NB4 (cell line): ENCODE measurements at regions not wholly inside any gene's neighbourhood (a gene's known extent, or its start where the extent isn't known, plus 50 kb on each side); places are given as distances from the start of the nearest gene placed in this dataset.

Source experiments
- DNase-seq: peaks from one replicate; pipeline ENCODE4 v3.0.0; 2010; ENCODE audit warnings: low read depth
- H3K4me3 ChIP-seq: one replicate; pipeline ENCODE4 v1.5.1; 2011; ENCODE audit warnings: mild to moderate bottlenecking, low read depth, low read length, moderate library complexity
- MYC ChIP-seq: IDR thresholded peaks from 2 replicates; pipeline ENCODE4 v1.6.1; 2011; ENCODE audit warnings: low read depth, low read length
- POLR2A ChIP-seq: IDR thresholded peaks from 2 replicates; pipeline ENCODE4 v1.6.1; 2011; ENCODE audit warnings: mild to moderate bottlenecking; ENCODE audit not compliant: insufficient read length; ENCODE audit errors: extremely low read depth
- TF ChIP-seq, protein P1 (sequence below): IDR thresholded peaks from 2 replicates; pipeline ENCODE4 v1.6.1; 2011; ENCODE audit warnings: low read depth, low read length
- TF ChIP-seq, protein P2 (sequence below): IDR thresholded peaks from one replicate; pipeline ENCODE4 v1.5.1; 2012; ENCODE audit warnings: low read depth, low read length

DNA sequence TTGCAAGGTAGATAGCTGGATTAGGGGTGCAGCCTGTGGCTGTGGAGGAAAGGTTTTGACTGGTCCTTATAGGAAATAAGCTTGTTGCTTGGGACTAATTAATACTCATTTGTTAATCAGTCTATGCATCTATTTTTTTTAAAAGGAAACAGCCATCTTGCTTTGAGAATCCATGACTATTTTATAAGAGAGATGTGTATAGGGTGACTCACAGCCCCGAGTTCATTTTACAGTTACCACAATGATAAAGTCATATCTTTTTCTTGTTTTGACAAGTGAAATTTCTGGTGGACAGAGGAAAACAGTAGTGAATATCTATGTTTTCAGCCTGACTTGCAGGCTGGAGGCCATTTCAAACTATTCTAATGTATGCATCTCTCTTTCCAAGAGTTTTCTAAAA lies 193.5 kb upstream of the CCDC68 start:
- TF ChIP-seq, protein P1, sequence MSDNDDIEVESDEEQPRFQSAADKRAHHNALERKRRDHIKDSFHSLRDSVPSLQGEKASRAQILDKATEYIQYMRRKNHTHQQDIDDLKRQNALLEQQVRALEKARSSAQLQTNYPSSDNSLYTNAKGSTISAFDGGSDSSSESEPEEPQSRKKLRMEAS = no peak
- TF ChIP-seq POLR2A (no peak), MYC (no peak)
- TF ChIP-seq, protein P2, sequence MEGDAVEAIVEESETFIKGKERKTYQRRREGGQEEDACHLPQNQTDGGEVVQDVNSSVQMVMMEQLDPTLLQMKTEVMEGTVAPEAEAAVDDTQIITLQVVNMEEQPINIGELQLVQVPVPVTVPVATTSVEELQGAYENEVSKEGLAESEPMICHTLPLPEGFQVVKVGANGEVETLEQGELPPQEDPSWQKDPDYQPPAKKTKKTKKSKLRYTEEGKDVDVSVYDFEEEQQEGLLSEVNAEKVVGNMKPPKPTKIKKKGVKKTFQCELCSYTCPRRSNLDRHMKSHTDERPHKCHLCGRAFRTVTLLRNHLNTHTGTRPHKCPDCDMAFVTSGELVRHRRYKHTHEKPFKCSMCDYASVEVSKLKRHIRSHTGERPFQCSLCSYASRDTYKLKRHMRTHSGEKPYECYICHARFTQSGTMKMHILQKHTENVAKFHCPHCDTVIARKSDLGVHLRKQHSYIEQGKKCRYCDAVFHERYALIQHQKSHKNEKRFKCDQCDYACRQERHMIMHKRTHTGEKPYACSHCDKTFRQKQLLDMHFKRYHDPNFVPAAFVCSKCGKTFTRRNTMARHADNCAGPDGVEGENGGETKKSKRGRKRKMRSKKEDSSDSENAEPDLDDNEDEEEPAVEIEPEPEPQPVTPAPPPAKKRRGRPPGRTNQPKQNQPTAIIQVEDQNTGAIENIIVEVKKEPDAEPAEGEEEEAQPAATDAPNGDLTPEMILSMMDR = no peak
- H3K4me3 ChIP-seq = no peak overlapping the region
- no peak for DNase-seq

DNA sequence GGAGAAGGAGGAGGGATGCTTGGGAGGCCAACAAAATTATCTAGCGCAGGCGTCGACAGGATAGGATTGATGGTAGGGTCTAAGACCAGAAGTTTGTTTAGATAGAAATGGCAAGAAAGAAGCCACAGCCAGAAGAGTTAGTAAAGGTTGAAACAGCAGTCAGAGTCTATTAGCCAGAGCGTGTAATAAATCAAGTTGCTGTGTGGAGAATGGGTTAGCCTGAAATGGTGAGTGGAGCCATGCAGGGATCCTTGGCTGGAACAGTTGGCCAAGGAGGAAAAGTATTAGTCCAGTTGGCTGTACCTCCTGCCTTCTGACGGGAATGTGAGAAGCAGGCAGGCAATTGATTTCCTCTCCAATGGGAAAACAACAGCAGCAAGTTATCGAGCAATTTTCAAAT lies 190.7 kb upstream of the CCDC68 start:
- no peak for DNase-seq
- TF ChIP-seq POLR2A (no peak), MYC (no peak)
- TF ChIP-seq, protein P1 = no peak
- TF ChIP-seq, protein P2 = no peak
- H3K4me3 ChIP-seq = no peak overlapping the region

DNA sequence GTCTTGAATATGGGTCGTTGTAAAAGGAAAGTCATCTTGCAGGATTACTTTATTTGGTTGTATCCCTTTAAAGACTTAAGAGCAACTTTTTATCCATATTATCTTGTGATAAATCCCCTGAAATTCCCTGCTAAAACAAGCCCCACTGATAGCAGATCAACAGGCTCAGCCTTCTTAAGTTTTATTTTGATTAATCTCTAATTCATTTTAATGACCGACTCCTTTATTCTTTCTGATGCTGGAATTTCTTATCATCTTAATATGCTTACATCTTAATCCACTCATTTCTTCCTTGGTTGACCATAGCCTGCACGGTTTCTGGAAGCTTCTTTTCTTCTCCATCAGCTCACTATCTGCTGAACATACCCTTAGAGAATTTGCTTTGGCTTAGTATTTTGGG lies 188.5 kb upstream of the CCDC68 start:
- no peak overlapping the region for H3K4me3 ChIP-seq
- TF ChIP-seq POLR2A = no peak
- TF ChIP-seq, protein P1 = no peak
- no peak for TF ChIP-seq MYC
- TF ChIP-seq, protein P2 = no peak
- DNase-seq = no peak

DNA sequence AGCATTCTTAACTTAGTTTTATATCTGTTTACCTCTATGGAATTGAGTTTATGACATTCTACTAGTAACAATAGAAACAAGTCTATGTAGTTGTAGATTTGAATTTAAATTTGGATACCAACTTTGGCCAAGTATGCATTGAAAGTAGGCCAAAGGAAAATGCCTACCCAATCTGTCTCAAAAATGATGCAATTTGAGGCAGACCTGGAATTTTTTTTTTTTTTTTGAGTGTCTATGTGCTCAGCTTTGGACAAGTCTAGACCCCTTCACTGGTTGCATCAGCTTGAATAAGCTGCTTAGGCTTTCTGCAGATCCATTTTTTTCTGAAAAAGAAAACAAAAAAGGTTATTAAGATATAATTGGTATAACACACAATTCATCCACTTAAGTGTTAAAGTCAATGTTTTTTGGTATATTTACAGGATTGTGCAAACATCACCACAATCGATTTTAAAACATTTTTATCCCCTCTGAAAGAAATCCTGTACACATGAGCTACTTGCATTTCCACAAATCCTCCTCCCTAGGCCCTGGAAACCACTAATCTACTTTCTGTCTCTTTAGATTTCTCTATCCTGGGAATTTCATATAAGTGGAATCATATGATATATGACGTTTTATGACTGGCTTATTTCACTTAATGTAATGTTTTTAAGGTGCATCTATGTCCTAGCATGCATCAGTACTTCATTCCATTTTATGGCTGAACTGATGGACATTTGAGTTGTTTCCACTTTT lies 185.1 kb upstream of the CCDC68 start:
- H3K4me3 ChIP-seq = no peak overlapping the region
- no peak for TF ChIP-seq POLR2A
- TF ChIP-seq, protein P2 = no peak
- TF ChIP-seq, protein P1 = no peak
- TF ChIP-seq MYC = no peak
- no peak for DNase-seq

DNA sequence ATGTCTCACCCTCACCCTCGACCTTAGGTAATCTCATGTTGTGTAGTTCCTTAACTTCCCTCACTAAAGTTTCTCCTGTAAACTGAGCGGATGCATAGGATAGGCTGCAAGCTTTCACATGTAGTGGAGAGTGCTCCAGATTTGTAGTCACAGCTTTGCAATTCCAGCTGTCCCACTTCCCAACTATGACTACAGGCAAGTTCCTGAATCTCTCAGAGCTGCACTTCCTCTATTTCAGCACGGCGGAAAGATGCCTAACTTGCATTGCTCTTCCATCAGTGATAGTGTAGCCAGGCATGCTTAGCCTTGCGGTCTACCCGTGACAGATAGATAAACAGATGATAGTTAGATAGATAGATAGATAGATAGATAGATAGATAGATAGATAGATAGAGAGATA lies 183.1 kb upstream of the CCDC68 start:
- no peak for DNase-seq
- TF ChIP-seq POLR2A = no peak
- TF ChIP-seq, protein P2 = no peak
- no peak for TF ChIP-seq MYC
- TF ChIP-seq, protein P1 = no peak

More for the DNA sequence above, 183.1 kb upstream of the CCDC68 start:
- H3K4me3 ChIP-seq = no peak overlapping the region
